Activated CD4-positive, alpha-beta T cell treated with anti-CD3 and anti-CD28 coated beads, Interleukin-10, Interleukin-2, amounts not matched to agents 100 ng/mL and 50 ng/mL, durations not matched to agents 16 hours and 8 hours (primary cell): ENCODE measurements at regions not wholly inside any gene's neighbourhood (a gene's known extent, or its start where the extent isn't known, plus 50 kb on each side); places are given as distances from the start of the nearest gene placed in this dataset.
"Not testable (repeated sequence)": the region's sequence is repeated elsewhere in the genome, so short reads cannot be mapped to it uniquely, and the experiment has no call there.

Source experiments
- DNase-seq: peaks from one replicate; pipeline ENCODE4 v3.0.0-alpha.2; 2020

DNA sequence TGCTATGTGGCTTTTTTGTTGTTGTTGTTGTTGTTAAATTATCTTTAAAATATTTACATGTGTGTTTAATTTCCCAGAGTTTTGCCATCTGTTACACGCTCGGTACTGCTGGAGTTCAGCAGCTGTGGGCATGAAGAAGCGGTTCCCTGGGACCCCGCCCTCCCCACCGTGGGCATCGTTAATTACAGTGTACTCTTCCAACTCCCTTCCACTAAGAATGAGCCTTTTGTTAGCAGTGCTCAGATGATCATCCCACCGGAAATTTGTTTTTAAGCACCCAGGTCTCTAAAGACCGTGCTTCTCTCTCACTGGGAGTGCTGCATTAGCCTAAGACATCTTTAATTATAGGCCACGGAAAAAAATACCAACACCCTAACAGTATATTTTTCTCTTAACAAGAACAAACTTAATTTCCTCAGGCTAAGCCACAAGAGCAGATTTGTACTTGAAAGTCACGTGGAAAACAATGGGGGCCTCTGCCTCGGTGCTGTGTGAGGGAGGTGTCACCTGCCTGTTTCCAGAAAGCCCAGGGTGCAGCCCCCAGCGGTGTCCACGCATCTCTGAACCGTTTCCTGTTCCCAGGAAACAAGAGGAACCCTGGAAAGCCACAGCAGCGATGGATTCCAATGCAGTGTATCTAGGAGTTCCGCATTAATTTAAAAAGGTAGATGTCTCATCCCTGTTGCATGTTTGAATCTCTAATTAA lies 113.3 kb upstream of the FRMD1 start:
- DNase-seq, result no peak

GRCh38 chr6:168190646-168191443 lies 111.8 kb upstream of the FRMD1 start:
- no peak for DNase-seq

- DNase-seq, result no peak
Measured at GRCh38 chr6:168190014-168190405, 111.0 kb upstream of the FRMD1 start.

DNA sequence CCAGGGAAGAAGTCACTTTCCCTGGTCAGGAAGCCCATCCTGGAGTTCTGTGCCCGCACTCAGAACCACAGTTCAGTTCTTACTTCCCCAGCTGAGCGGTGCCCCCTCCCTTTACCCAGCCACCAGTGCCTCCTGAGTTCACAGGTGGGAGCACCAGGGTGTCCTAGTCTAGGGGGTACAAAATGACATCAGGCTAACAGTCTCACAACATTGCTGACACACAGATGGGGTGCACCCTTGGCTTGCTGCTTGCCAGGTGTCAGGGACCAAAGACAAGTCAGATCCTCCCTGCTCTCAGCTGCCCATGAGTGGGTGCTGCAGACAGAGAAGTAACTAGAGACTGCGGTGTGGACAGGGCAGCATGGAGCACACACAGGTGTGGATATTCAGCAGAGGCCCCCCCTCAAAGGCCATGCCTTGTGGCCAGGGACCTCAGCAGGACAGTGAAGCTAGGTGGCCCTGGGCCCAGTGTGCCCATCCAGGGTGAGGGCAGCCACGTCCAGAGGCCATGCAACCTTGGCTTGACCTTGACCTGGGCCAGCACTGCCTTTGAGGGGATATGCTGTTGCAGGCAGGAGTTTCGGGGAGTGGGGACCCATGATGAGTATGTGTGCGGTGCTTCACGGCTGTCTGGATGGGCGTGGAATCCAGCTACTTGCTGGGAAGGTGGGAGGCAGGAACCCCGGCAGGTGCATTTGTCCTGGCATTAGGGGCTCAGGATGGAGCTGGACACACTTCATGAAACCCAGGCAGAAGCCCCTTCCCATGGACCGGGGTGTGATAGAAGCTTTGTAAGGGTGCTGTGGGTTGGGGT lies 110.4 kb upstream of the FRMD1 start:
- no peak for DNase-seq

DNA sequence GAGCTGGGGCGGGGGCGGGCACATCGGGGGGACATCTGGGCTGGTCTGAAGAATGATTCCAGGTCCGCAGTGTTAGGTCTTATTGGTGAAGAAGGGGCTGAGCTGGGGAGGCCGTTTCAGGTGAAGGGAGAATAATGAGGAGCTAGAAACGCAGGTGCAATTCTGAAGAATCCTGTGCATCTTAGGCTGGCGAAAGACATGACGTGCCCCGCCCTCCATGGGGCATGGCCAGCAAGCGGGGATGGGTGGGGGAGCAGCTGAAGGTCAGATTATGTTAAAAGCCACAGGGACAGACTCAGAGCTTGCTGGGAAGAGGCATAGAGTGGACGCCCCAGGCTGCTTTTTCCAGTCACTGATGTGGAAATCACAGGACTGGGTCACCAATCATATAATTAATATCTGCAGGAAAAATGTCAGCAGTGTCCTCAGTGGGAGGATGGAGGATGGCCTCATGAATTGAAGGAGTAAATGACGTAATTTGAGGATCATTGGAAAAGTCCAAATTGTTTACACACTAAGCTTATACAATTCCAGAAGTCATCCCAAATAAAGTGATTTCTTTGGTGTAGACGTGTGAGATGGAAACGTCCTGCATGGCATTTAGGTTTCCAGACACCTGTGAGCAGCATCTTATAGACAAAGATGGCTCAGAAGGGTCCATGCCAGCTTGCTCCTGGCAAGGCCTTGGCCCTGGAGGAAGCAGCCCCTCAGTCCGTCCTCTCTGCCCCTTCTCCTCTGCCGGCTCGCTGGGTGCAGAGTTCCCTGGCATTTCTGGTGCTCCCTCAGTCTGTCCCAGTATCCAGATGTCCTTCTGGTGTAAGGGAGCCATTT lies 109.6 kb upstream of the FRMD1 start:
- no peak for DNase-seq

DNA sequence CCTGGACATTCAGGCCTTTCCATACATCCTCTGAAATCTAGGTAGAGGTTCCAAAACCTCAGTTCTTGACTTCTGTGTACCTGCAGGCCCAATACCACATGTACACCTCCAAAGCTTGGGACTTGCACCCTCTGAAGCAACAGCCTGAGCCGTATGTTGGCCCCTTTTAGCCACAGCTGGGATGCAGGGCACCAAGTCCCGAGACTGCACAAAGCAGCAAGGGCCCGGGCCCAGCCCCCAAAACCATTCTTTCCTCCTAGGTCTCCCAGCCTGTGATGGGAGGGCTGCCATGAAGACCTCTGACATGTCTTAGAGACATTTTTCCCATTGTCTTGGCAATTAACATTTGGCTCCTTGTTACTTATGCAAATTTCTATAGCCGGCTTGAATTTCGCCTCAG lies 107.4 kb upstream of the FRMD1 start:
- no peak for DNase-seq

GRCh38 chr6:168186018-168186417 lies 107.0 kb upstream of the FRMD1 start:
- DNase-seq, result not testable (repeated sequence)

DNA sequence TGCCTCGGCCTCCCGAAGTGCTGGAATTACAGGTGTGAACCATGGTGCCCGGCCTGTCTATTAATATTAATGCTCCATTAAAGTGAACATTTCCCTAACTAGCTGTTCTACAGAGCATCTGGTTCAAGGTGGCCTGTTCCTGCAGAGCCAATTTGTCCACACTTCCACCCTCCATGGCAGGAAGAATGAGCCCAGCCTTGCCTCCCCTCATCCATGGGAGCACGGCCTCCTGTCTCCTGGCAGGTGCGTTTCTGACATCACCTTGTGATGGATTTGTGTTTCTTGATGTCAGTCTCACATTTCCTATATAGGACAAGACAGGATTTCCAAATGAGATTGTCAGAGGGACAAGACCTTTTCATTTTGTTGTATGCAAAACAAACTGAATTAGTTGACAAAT lies 105.7 kb upstream of the FRMD1 start:
- DNase-seq, result no peak

GRCh38 chr6:168183613-168183970 lies 104.6 kb upstream of the FRMD1 start:
- no peak for DNase-seq

DNA sequence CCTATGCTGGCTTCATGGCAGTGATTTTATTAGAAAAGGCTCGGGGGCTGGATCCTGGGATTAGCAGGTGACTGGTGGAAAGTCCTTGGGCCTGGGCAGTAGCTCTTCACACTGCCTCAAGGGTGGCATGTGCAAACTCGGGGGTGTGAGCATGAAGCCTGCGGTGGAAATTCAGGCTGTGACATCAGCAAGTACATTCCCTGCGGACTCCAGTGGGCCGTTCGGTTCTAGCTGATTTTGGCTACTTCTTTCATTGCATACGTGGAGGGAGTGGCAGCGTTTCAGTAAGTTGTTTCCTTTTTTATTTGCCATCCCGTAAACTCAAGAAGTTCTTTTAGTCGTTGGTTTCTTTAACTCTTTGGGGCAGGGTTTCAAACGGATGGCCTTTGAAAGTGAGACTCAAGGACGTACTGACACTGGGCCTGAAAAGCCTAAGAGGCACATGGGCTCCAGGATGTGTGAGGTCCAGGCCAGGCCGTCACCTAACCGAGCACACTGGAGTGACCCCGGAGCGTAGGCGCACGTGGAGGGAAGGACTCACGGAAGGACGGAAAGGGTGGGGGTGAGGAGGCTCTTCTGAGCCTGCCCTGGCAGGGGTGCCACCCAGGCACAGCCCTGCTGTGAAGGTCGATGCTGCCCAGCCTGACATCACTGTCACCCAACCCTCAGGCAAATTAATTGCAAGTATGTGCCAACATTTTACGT lies 104.0 kb upstream of the FRMD1 start:
- no peak for DNase-seq

DNA sequence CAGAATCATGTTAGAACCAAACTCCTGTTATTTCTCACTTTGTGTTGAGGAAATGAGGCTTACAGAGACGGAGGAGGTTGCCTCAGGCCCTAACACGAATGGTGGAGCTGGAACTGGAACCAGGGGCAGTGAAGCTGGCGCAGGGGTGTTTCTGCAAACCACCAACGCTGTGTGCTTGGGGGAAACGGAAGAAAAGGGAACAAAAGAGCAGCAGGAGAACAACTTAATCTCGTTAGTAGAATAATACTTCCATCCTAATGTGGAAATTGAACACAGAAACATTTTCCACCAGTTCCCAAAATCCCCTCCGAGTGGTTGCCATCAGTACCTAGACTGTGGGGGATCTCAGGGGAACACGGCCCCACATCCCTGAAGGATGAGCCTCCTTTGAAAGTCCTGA lies 103.4 kb upstream of the FRMD1 start:
- no peak for DNase-seq

GRCh38 chr6:168181876-168182275 lies 102.9 kb upstream of the FRMD1 start:
- no peak for DNase-seq

- DNase-seq, result no peak
Measured at GRCh38 chr6:168181316-168181715, 102.3 kb upstream of the FRMD1 start.

GRCh38 chr6:168180548-168181011 lies 101.6 kb upstream of the FRMD1 start:
- DNase-seq, result no peak

DNA sequence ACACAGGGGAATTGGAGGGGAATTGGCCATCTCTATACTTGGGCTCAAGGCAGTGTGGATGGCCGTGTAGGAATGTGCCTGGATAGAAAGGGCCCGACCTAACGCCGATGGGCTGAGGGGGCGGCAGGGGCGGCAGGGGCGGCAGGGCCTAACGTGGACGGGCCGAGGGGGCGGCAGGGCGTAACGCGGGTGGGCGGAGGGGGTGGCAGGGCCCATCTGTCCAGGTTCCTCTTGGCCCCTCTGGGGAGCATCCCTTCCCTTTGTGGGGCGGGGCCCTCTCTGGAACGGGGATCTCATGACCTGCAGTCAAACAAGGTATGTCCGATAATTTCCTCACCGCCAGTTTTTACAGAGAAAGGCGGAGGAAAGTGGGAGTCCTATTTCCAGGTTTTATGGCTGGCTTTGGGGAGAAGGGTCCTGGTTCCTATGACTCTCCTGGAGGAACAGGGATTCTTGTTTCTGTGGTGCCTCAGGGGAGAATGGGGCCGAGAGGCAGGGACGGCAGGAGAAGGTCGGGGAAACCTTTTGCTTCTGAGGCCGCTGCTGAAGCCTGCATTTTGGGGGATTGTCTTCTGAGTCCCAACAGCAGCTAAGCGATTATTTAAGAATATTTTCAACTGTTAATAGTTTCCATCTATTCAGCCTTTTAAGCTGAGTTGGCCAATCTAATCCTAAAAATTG lies 100.8 kb upstream of the FRMD1 start:
- no peak for DNase-seq

- no peak for DNase-seq
Measured at GRCh38 chr6:168179133-168179532, 100.1 kb upstream of the FRMD1 start.

DNA sequence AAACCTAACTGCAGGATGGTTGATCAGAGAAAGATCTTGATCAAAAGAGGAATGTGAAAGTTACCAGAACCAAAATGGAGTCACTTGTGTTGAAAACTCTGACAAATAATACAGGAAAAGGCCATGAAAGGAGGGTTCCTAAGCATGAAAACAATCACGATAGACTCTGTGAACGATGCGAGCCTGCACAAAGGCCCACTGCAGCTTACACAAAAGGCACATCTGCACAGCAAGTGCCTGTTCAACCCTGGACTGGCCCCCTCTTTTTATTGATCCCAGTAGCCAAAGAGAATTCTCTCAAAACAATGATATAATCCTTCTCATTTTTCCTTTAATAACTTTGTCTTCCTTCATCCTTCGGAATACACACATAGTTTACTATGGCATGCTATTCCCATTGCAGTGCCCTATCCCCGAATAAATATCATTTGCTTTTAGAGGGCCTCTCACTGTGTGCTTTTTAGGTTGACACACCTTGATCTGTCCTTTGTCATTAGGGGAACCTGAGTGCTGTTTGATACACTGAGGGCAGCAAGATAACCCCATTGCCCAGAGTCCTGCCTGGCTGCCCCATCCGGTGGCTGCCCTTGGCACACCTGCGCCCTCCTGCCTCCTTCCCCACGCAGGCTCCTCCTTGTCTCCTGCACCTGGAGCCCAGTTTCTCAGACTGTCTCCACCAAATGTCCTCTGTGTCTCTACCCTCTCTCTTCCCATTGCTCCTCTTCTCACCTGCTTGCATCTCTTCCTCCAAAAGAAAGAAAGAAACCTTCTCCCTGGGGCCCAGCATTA lies 98.3 kb upstream of the FRMD1 start:
- DNase-seq, result no peak

DNA sequence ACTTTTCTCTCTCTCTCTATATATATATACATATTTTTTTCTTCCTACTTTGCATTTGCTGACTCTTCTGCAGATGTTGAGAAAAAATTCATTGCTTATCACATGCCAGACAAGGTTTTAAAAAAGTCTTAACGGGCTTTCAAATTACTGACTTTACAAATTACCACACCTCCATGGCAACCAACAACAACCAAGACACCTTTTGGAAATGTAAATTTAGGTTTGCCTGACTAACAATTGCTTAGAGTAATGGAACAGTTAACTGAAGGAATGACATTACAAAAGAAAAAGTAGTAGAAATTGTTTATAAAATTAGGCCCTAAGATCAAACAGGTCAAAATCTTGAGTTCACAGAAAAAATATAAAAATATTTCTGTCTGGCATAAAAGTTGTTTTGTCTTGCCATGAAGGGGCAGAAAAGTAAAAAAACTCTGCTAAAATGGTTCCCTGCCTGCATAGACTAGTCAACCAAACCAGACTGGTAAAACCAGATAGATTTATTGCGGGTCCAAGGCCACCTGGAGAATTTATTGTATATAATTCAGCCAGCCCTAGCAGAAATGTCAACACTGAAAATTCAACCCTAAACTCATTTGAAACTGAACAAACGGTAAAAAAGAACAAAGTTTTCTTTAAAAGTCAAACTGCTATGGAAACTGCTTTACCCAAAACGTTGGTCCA lies 92.8 kb upstream of the FRMD1 start:
- DNase-seq, result no peak

DNA sequence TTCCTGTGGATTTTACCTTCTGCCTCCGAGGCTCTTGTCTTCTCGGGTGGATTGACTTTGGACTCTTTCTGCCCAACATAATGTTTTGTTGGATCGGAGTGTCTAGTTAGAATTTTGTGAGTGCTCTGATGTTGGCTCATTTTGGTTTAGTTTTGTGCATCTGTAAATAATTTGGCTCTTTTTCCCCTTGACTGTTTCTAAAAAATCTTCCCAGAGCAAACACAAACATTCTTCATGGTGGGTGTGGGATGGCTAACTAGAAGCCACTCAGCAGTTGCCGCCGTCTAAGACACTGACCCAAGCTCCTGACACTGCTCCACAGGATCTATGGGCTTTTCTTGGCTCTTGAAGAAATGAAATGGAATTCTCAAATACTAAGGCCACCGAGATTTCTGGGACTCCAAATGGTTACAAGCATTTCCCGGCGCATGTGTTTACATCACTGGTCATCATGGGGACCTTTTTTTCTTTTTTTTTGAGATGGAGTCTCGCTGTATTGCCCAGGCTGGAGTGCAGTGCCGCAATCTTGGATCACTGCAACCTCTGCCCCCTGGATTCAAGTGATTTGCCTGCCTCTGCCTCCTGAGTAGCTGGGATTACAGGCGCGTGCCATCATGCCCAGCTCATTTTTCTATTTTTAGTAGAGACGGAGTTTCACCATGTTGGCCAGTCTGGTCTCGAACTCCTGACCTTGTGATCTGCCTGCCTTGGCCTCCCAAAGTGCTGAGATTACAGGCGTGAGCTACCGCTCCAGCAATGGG lies 92.0 kb upstream of the FRMD1 start:
- DNase-seq, result no peak
